ENCODE measurements at regions not wholly inside any gene's neighbourhood (a gene's known extent, or its start where the extent isn't known, plus 50 kb on each side); places are given as distances from the start of the nearest gene placed in this dataset.

DNA sequence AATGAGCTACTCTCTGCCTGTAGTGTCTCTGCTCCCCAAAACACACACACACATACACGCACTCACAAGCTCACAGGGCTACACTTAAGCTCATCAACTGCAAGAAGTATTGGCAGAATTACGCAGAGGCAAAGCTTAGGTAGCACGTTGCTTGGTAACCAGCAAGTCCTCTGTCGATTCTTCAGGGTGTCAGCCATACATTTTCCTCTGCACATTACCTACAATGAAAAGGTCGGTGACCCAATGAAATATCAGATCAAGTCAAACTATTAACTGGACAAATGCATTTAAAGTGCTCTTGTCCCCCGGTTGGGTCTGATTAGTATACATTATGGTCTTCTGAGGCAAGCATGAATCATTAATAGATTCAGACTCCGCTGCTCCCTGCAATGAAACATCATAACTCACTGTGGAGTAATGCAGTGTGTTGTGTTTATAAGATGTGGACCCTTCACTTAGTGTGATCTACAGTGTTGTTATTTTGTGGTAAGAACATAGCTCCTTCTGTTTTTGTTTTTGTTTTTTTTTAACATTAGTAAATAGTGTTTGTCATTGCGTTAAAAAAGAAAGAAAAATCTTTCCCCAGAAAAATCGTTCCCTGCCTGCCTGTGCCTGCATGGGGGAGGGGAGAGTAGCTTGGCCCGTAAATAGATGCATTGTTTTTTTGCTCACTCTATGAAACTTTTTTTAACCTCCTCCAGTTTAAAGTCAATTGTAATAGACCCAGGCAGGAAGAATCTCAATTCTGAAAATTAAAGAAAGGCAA lies 325.5 kb downstream of the SFMBT2 start:
- H3K4me3 ChIP-seq (ENCODE audit: low read depth, low read length), result no peak overlapping the region
- DNase-seq (ENCODE audit: low read depth), result no peak
- TF ChIP-seq, protein P1, sequence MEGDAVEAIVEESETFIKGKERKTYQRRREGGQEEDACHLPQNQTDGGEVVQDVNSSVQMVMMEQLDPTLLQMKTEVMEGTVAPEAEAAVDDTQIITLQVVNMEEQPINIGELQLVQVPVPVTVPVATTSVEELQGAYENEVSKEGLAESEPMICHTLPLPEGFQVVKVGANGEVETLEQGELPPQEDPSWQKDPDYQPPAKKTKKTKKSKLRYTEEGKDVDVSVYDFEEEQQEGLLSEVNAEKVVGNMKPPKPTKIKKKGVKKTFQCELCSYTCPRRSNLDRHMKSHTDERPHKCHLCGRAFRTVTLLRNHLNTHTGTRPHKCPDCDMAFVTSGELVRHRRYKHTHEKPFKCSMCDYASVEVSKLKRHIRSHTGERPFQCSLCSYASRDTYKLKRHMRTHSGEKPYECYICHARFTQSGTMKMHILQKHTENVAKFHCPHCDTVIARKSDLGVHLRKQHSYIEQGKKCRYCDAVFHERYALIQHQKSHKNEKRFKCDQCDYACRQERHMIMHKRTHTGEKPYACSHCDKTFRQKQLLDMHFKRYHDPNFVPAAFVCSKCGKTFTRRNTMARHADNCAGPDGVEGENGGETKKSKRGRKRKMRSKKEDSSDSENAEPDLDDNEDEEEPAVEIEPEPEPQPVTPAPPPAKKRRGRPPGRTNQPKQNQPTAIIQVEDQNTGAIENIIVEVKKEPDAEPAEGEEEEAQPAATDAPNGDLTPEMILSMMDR (IDR thresholded peaks at IDR 0.05; ENCODE audit: low read depth, low read length, missing control alignments), result no peak

DNA sequence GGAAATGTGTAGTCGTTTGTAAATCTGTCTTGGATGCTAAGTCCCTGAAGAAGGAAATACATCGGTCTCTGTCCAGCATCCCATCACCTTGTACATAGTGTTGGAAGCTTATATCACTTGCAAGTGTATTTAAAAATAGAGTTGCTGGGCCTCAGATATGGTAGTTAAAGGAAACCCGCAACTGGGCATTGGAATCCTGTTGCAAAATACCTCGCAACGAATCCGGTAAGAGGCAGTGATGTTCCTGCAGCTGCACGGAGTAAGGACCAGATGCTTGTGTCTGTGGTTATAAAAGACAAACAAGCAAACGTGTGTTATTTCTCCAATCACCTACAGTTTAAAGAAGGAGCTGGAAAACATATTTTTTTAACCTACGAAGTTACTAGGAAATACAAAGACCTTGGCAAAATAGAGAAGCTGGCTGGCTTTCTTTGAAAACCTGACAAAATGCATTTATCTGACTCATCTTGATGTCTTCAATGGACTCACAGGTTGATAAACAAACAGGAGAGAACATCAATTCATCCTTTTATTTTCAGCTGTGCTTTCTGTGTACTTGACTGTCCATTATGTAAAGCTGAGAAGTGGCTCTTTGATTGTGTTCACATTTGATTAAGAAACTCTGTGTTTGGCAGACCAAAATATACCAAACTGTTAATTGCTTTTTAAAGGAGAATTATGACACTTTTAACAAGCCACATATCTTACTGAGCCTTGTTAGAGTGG lies 326.4 kb downstream of the SFMBT2 start:
- no peak for DNase-seq (ENCODE audit: low read depth)
- TF ChIP-seq, protein P1 (IDR thresholded peaks at IDR 0.05; ENCODE audit: low read depth, low read length, missing control alignments), result no peak
- H3K4me3 ChIP-seq (ENCODE audit: low read depth, low read length), result no peak overlapping the region

DNA sequence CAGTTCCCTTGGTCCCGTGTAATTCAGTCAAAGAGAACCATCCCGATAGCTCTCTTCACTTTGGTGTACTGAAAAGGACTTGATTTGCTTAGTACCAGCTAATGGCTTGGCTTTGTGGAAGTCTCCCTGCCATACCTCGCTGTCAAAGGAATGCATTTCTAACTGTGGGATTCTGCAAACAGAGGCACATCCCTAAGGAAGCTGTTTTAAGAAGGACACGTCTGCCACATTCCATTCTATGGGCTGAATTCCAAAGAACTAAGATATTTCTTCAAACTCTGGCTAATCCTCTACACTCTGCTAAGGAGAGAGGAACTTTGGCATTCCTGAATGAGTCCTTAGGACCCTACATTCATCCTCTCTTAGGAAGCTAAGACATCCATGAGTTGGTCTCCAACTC lies 327.9 kb downstream of the SFMBT2 start:
- TF ChIP-seq, protein P1 (IDR thresholded peaks at IDR 0.05; ENCODE audit: low read depth, low read length, missing control alignments), result no peak
- no peak for DNase-seq (ENCODE audit: low read depth)
- no peak overlapping the region for H3K4me3 ChIP-seq (ENCODE audit: low read depth, low read length)

DNA sequence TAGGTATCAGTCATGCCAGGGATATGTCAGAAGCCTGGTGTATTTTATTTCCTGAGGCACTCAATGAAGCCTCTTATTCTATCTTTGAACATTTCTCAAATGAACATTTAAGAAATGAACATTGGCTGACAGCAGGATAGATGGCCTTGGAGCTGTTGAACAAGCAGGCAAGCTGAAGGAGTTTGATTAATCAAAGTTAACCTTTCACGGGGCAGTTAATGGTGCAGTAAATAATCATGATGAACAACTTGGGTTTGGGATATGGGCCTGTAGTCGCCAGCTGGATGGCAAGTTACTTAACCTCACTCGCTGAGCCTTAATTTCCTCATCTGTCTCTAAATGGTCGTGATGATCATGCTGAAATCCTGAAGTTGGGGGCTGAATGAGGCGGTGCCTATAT lies 333.0 kb downstream of the SFMBT2 start:
- no peak overlapping the region for H3K4me3 ChIP-seq (ENCODE audit: low read depth, low read length)
- TF ChIP-seq, protein P1 (IDR thresholded peaks at IDR 0.05; ENCODE audit: low read depth, low read length, missing control alignments), result no peak
- no peak for DNase-seq (ENCODE audit: low read depth)

DNA sequence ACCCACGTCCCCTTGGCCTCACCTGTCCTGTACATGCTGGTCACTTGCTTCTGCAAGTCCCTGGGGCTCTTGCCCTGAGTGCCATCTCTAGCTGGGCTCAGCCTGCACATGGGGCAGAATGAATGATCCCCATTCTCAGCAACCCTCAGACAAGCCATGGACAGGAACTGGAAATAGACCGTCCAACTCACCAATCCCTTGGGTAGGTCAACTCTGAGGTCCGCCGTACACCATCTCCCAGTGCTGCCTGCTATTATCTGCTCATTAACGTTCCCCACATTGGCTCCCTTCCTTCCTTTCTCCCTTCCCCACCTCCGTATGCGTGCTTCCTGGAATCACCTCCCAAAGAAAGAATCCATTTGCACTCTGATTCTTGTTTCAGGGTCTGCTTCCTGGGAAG lies 335.0 kb downstream of the SFMBT2 start:
- TF ChIP-seq, protein P1 (IDR thresholded peaks at IDR 0.05; ENCODE audit: low read depth, low read length, missing control alignments), result no peak
- no peak for DNase-seq (ENCODE audit: low read depth)
- H3K4me3 ChIP-seq (ENCODE audit: low read depth, low read length), result no peak overlapping the region

DNA sequence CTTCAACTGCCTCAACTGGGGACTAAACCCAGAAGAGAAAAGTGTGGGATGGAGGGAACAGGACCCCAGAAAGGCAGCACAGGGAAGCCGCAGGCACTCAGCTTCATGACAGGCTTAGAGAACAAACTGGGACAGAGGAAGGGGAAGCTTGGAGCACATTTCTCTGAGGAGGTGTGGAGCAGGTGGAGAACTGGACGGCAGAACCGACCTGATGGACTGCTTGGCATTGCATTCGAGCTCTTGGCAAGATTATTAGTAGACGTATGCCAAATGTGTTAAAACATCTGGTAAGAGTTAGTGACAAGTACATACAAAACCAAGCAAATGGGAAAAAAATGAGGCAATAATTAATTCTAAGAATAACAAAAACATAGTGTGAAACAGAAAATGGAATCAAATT lies 335.7 kb downstream of the SFMBT2 start:
- no peak overlapping the region for H3K4me3 ChIP-seq (ENCODE audit: low read depth, low read length)
- TF ChIP-seq, protein P1 (IDR thresholded peaks at IDR 0.05; ENCODE audit: low read depth, low read length, missing control alignments), result no peak

More for the DNA sequence above, 335.7 kb downstream of the SFMBT2 start:
- DNase-seq (ENCODE audit: low read depth), result no peak

Measured in GM12864 (cell line).